SU-DHL-6 (cell line): ENCODE measurements at regions not wholly inside any gene's neighbourhood (a gene's known extent, or its start where the extent isn't known, plus 50 kb on each side); places are given as distances from the start of the nearest gene placed in this dataset.

Source experiments
- H2AFZ ChIP-seq: fragments of 200-600 bp; sonication (generic); 2 replicates; pipeline ENCODE4 v1.6.1; 2014; ENCODE audit warnings: low read depth, mild to moderate bottlenecking, moderate library complexity, mixed read lengths, antibody characterized with exemption, low read length; ENCODE audit not compliant: severe bottlenecking
- H3F3A ChIP-seq: fragments of 200-600 bp; shearing (Covaris generic); 2 replicates; pipeline ENCODE4 v1.6.0; 2016; ENCODE audit warnings: antibody characterized with exemption, mild to moderate bottlenecking; ENCODE audit not compliant: insufficient read depth
- H3K27ac ChIP-seq: fragments of 200-600 bp; sonication (generic); 2 replicates; pipeline ENCODE4 v1.5.1; 2016; ENCODE audit warnings: low read depth, mild to moderate bottlenecking, low read length, moderate library complexity, mixed read lengths
- H3K27me3 ChIP-seq: fragments of 200-600 bp; sonication (generic), shearing (Covaris generic); 2 replicates; pipeline ENCODE4 v1.6.0; 2014; ENCODE audit warnings: mild to moderate bottlenecking, low read length
- H3K36me3 ChIP-seq: fragments of 200-600 bp; sonication (generic); 2 replicates; pipeline ENCODE4 v1.6.1; 2014; ENCODE audit warnings: mild to moderate bottlenecking, low read length, mixed read lengths
- H3K4me2 ChIP-seq: fragments of 300-600, 200-600 bp; shearing (Covaris generic), sonication (generic); 2 replicates; pipeline ENCODE4 v1.6.0; 2014; ENCODE audit warnings: low read length, low read depth, mild to moderate bottlenecking; ENCODE audit not compliant: poor library complexity, severe bottlenecking
- H3K4me3 ChIP-seq: fragments of 200-600 bp; sonication (generic); 2 replicates; pipeline ENCODE4 v1.5.1; 2014; ENCODE audit warnings: antibody characterized with exemption, low read length, mild to moderate bottlenecking, mixed read lengths; ENCODE audit not compliant: insufficient read depth, poor library complexity, severe bottlenecking
- H3K79me2 ChIP-seq: fragments of 200-600 bp; sonication (generic); 2 replicates; pipeline ENCODE4 v1.6.1; 2014; ENCODE audit warnings: mild to moderate bottlenecking, low read length, moderate library complexity; ENCODE audit not compliant: insufficient read depth
- H3K9ac ChIP-seq: fragments of 200-600 bp; sonication (generic); 2 replicates; pipeline ENCODE4 v1.7.0; 2014; ENCODE audit warnings: mild to moderate bottlenecking, low read length
- H3K9me2 ChIP-seq: fragments of 200-600 bp; sonication (generic); replicated peaks from 2 replicates; pipeline ENCODE4 v1.6.1; 2014; ENCODE audit warnings: low read length; ENCODE audit not compliant: insufficient read depth
- H3K9me3 ChIP-seq: fragments of 200-600 bp; sonication (generic); 2 replicates; pipeline ENCODE4 v1.6.1; 2014; ENCODE audit warnings: low read length, mixed read lengths; ENCODE audit not compliant: insufficient read depth
- H4K20me1 ChIP-seq: fragments of 200-600 bp; sonication (generic); 2 replicates; pipeline ENCODE4 v1.6.1; 2014; ENCODE audit warnings: low read depth, mild to moderate bottlenecking, antibody characterized with exemption, low read length, moderate library complexity, mixed read lengths
- EZH2phosphoT487 ChIP-seq: fragments of 200-600 bp; sonication (generic), shearing (Covaris generic); conservative IDR thresholded peaks from 2 replicates; pipeline ENCODE4 v1.6.1; 2018; ENCODE audit warnings: mild to moderate bottlenecking, antibody characterized with exemption, low read length, moderate library complexity, mixed read lengths
- TF ChIP-seq, protein P1 (sequence below): fragments of 200-600 bp; sonication (generic); IDR thresholded peaks from one replicate; pipeline ENCODE4 v1.5.1; 2017; ENCODE audit warnings: antibody characterized with exemption, mild to moderate bottlenecking, low read length, moderate library complexity; ENCODE audit not compliant: insufficient read depth, poor library complexity, severe bottlenecking

DNA sequence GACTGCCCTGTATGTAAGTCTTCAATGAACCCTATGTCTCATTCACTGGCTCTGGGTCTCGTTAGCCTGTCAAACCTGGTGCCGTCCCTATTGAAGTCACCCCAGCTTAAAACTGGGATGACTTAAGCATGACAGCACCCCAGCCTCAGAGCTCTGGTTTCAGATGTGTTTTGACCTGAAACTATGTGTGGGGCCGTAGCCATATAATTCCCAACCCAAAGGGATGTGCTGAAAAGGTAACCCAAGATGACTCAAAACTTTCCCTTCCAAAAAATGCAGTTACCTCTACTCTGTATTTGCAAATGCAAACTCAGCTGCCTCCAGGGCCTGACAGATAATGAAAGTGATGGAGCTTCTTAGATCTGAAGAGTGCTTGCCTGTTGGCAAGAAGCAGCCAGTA lies 478.3 kb upstream of the ERCC4 start:
- Histone ChIP-seq H3K9me3 (no peaks in the 10 kb centered on the region), H3K9me2 (no peaks in the 10 kb centered on the region)
- no peak for TF ChIP-seq EZH2phosphoT487
- TF ChIP-seq, protein P1, sequence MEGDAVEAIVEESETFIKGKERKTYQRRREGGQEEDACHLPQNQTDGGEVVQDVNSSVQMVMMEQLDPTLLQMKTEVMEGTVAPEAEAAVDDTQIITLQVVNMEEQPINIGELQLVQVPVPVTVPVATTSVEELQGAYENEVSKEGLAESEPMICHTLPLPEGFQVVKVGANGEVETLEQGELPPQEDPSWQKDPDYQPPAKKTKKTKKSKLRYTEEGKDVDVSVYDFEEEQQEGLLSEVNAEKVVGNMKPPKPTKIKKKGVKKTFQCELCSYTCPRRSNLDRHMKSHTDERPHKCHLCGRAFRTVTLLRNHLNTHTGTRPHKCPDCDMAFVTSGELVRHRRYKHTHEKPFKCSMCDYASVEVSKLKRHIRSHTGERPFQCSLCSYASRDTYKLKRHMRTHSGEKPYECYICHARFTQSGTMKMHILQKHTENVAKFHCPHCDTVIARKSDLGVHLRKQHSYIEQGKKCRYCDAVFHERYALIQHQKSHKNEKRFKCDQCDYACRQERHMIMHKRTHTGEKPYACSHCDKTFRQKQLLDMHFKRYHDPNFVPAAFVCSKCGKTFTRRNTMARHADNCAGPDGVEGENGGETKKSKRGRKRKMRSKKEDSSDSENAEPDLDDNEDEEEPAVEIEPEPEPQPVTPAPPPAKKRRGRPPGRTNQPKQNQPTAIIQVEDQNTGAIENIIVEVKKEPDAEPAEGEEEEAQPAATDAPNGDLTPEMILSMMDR, result no peak

DNA sequence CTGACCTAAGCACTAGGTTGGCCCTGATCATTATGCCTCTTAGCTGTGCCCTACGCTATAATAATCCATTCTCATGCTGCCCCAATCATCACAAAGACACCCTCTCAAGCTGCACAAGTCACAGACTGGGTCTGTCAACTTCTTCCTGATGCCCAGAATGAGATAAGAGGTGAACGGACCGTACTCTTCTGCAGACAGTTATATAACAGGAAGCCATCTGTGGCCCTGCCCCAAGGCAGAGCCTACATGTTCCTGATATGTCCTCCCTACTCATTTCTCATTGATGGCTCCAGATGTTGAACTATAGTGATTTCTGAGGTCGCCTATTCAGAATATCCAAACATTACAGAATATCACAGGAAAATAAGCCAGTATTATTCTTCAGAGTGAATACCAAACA lies 471.6 kb upstream of the ERCC4 start:
- Histone ChIP-seq H2AFZ (no peak overlapping the region), H3K27me3 (no peaks in the 10 kb centered on the region), H3K4me3 (no peak overlapping the region)

More for the DNA sequence above, 478.3 kb upstream of the ERCC4 start:
- H3F3A ChIP-seq, result no peaks in the 10 kb centered on the region
- no peak overlapping the region for H3K4me2 ChIP-seq
- no peak overlapping the region for H3K27ac ChIP-seq
- H3K27me3 ChIP-seq, result no peaks in the 10 kb centered on the region
- H2AFZ ChIP-seq, result peak overlapping the region; percentile 5
- no peaks in the 10 kb centered on the region; the same call in 1 of the 2 replicates for H3K36me3 ChIP-seq
- H3K9ac ChIP-seq, result no peak overlapping the region
- no peaks in the 10 kb centered on the region for H4K20me1 ChIP-seq
- H3K4me3 ChIP-seq, result no peak overlapping the region
- H3K79me2 ChIP-seq, result no peaks in the 10 kb centered on the region

DNA sequence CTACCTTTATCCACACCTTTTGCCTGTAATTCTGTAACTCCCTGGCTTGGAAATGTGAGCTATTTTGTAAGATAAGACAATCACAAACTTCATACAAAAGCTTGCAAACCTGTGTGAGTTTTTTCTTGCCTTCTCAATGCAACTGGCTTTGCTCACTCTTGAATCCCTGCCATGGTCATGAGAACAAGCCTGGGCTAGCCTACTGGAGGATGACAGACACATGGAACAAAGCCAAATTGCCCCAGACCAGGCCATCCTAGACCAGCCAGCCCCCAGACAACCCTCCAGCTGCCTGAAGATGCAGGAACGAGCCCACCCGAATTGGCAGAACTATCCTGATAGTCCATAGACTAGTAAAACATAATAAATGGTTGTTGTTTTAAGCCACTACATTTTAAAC lies 466.6 kb upstream of the ERCC4 start:
- Histone ChIP-seq H3K9ac (0 out of 2 replicates have a peak overlapping the region, but pooled peaks have one; percentile 1), H3K27me3 (no peaks in the 10 kb centered on the region), H3K4me3 (no peak overlapping the region), H3K79me2 (no peaks in the 10 kb centered on the region), H3K9me3 (no peaks in the 10 kb centered on the region), H3K4me2 (no peak overlapping the region), H3K27ac (no peak overlapping the region), H4K20me1 (no peaks in the 10 kb centered on the region), H3F3A (no peaks in the 10 kb centered on the region), H3K36me3 (no peaks in the 10 kb centered on the region), H3K9me2 (no peaks in the 10 kb centered on the region), H2AFZ (peak overlapping the region; percentile 18)
- TF ChIP-seq, protein P1, result no peak
- no peak for TF ChIP-seq EZH2phosphoT487

More for the DNA sequence above, 471.6 kb upstream of the ERCC4 start:
- Histone ChIP-seq H3K27ac (no peak overlapping the region), H3K9me2 (no peaks in the 10 kb centered on the region), H3K79me2 (no peaks in the 10 kb centered on the region), H3K9me3 (no peaks in the 10 kb centered on the region), H3K4me2 (no peak overlapping the region), H3F3A (no peaks in the 10 kb centered on the region), H3K9ac (no peak overlapping the region), H3K36me3 (no peaks in the 10 kb centered on the region), H4K20me1 (no peaks in the 10 kb centered on the region)
- no peak for TF ChIP-seq EZH2phosphoT487
- TF ChIP-seq, protein P1, result no peak
